ENCODE measurements at regions not wholly inside any gene's neighbourhood (a gene's known extent, or its start where the extent isn't known, plus 50 kb on each side); places are given as distances from the start of the nearest gene placed in this dataset.

GRCh38 chr5:87103616-87104287, 163.9 kb upstream of the RASA1 start:
- in situ Hi-C loops (cut with MboI; ENCODE audit: low pct_ligation_motif_present in 1 of 4, low pct_unique_long_range_greater_than_20kb in 1 of 4, low sequenced_read_pairs in 3 of 4) = no loop called here
- Histone ChIP-seq H3K36me3 (no peaks in the 10 kb centered on the region), H3K4me1 (peaks cover 8 to 46% (median 17%) of the 10 kb centered on the region in 4 donors), H3K27ac (peak overlapping the region; percentile 19 to 76 (median 44)), H3K27me3 (no peaks in the 10 kb centered on the region), H3K9me3 (no peaks in the 10 kb centered on the region), H3K4me3 (no peak overlapping the region)
- TF ChIP-seq POLR2AphosphoS5 (IDR thresholded peaks at IDR 0.05) (no peak), EP300 (IDR thresholded peaks at IDR 0.05; ENCODE audit: low read depth) (no peak), POLR2A (IDR thresholded peaks at IDR 0.05) (no peak)
- TF ChIP-seq, protein P1, sequence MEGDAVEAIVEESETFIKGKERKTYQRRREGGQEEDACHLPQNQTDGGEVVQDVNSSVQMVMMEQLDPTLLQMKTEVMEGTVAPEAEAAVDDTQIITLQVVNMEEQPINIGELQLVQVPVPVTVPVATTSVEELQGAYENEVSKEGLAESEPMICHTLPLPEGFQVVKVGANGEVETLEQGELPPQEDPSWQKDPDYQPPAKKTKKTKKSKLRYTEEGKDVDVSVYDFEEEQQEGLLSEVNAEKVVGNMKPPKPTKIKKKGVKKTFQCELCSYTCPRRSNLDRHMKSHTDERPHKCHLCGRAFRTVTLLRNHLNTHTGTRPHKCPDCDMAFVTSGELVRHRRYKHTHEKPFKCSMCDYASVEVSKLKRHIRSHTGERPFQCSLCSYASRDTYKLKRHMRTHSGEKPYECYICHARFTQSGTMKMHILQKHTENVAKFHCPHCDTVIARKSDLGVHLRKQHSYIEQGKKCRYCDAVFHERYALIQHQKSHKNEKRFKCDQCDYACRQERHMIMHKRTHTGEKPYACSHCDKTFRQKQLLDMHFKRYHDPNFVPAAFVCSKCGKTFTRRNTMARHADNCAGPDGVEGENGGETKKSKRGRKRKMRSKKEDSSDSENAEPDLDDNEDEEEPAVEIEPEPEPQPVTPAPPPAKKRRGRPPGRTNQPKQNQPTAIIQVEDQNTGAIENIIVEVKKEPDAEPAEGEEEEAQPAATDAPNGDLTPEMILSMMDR (IDR thresholded peaks at IDR 0.05) = no peak
- DNase-seq = no peak
- intact Hi-C loops (cut with DNase I; ENCODE audit: low total_unique reads) = no loop called here

- H3K36me3 ChIP-seq = no peaks in the 10 kb centered on the region
- H3K4me3 ChIP-seq = no peak overlapping the region
- in situ Hi-C loops (cut with MboI; ENCODE audit: low pct_ligation_motif_present in 1 of 4, low pct_unique_long_range_greater_than_20kb in 1 of 4, low sequenced_read_pairs in 3 of 4) (no loop called here), intact Hi-C loops (cut with DNase I; ENCODE audit: low total_unique reads) (no loop called here)
- TF ChIP-seq POLR2AphosphoS5 (IDR thresholded peaks at IDR 0.05) (no peak), POLR2A (IDR thresholded peaks at IDR 0.05) (no peak), EP300 (IDR thresholded peaks at IDR 0.05; ENCODE audit: low read depth) (no peak)
- TF ChIP-seq, protein P1 (IDR thresholded peaks at IDR 0.05) = no peak
- no peaks in the 10 kb centered on the region for H3K27me3 ChIP-seq
- no peaks in the 10 kb centered on the region for H3K9me3 ChIP-seq
- DNase-seq = no peak
- peaks cover 8 to 36% (median 12%) of the 10 kb centered on the region in 4 donors for H3K4me1 ChIP-seq
- no peak overlapping the region for H3K27ac ChIP-seq
- WGBS, 2 donors (ENCODE audit: low coverage in 1 of 2) = 70 to 71% methylated on average over 2 of the region's 2 CpGs
Observed at GRCh38 chr5:87105577-87105976, 162.1 kb upstream of the RASA1 start.

- H3K4me1 ChIP-seq = no peaks in the 10 kb centered on the region
- no peak for DNase-seq
- 66 to 82% methylated on average over 2 of the region's 2 CpGs for WGBS, 2 donors (ENCODE audit: low coverage in 1 of 2)
- H3K9me3 ChIP-seq = no peaks in the 10 kb centered on the region
- H3K27ac ChIP-seq = no peak overlapping the region
- no peak overlapping the region for H3K4me3 ChIP-seq
- H3K36me3 ChIP-seq = no peaks in the 10 kb centered on the region
- intact Hi-C loops (cut with DNase I; ENCODE audit: low total_unique reads) = no loop called here
- TF ChIP-seq EP300 (IDR thresholded peaks at IDR 0.05; ENCODE audit: low read depth) (no peak), POLR2AphosphoS5 (IDR thresholded peaks at IDR 0.05) (no peak), POLR2A (IDR thresholded peaks at IDR 0.05) (no peak)
- TF ChIP-seq, protein P1 (IDR thresholded peaks at IDR 0.05) = no peak
- in situ Hi-C loops (cut with MboI; ENCODE audit: low pct_ligation_motif_present in 1 of 4, low pct_unique_long_range_greater_than_20kb in 1 of 4, low sequenced_read_pairs in 3 of 4) = no loop called here
- no peaks in the 10 kb centered on the region for H3K27me3 ChIP-seq
Observed at GRCh38 chr5:87109746-87110145, 157.9 kb upstream of the RASA1 start.

DNA sequence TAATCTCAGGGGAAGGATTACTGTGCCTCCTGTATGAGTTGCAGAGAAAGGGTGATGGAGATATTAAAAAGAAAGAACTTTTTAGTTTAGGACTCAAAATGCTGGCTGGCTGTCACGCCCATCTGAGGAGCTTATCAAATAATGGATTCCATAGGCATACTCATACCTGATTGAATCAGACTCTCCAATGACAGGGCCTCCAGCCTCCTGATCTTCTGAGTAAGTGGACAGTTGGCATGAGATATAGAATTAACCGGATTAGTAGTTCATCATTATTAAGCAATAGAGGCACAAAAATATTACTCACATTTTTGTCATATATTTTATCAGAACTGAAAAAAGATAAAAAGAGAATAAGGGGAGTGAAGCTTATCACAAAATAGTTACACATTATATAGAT, 157.0 kb upstream of the RASA1 start:
- WGBS, 2 donors (ENCODE audit: low coverage in 1 of 2) = 98 to 100% methylated on average over 1 to 2 of the region's 2 CpGs
- Histone ChIP-seq H3K4me1 (no peaks in the 10 kb centered on the region), H3K27ac (no peak overlapping the region), H3K4me3 (no peak overlapping the region), H3K27me3 (no peaks in the 10 kb centered on the region), H3K36me3 (no peaks in the 10 kb centered on the region), H3K9me3 (no peaks in the 10 kb centered on the region)
- in situ Hi-C loops (cut with MboI; ENCODE audit: low pct_ligation_motif_present in 1 of 4, low pct_unique_long_range_greater_than_20kb in 1 of 4, low sequenced_read_pairs in 3 of 4) (no loop called here), intact Hi-C loops (cut with DNase I; ENCODE audit: low total_unique reads) (no loop called here)
- TF ChIP-seq, protein P1 (IDR thresholded peaks at IDR 0.05) = no peak
- no peak for TF ChIP-seq EP300 (IDR thresholded peaks at IDR 0.05; ENCODE audit: low read depth)
- no peak for TF ChIP-seq POLR2A (IDR thresholded peaks at IDR 0.05)
- TF ChIP-seq POLR2AphosphoS5 (IDR thresholded peaks at IDR 0.05) = no peak
- DNase-seq = no peak
